Esophagus squamous epithelium (tissue), 4 donors: ENCODE measurements at regions not wholly inside any gene's neighbourhood (a gene's known extent, or its start where the extent isn't known, plus 50 kb on each side); places are given as distances from the start of the nearest gene placed in this dataset.

Experiments
- CTCF ChIP-seq, 6 experiments: fragments of 450-650 bp in 4 of 6; fragments of 200-600 bp in 2 of 6; sonication (generic) in 2 of 6; IDR thresholded peaks; one replicate each; pipeline ENCODE4 v1.5.1; 2016 to 2019; ENCODE audit warnings: antibody characterized with exemption in 6 of 6, mild to moderate bottlenecking in 4 of 6, moderate library complexity in 4 of 6
- POLR2A ChIP-seq, 4 donors: fragments of 450-650 bp; IDR thresholded peaks; one replicate each; pipeline ENCODE4 v1.6.1; 2017; ENCODE audit warnings: antibody characterized with exemption in 4 of 4, mild to moderate bottlenecking in 4 of 4, moderate library complexity in 3 of 4

- TF ChIP-seq CTCF (IDR thresholded peaks at IDR 0.05) (no peak), POLR2A (IDR thresholded peaks at IDR 0.05) (no peak)
These were observed 591.3 kb downstream of the HACE1 start for GRCh38 chr6:104268389-104268788.
